Hepatocyte (in vitro differentiated cells): ENCODE measurements at regions not wholly inside any gene's neighbourhood (a gene's known extent, or its start where the extent isn't known, plus 50 kb on each side); places are given as distances from the start of the nearest gene placed in this dataset.
A peak's percentile ranks its signal among the peaks of the same experiment; 100 is the strongest.

ENCODE experiments used
- DNase-seq: peaks from one replicate; pipeline ENCODE4 v3.0.0-alpha.2; 2016; ENCODE audit warnings: low spot score
- H2AFZ ChIP-seq: fragments of 200-600 bp; sonication (generic); 2 replicates; pipeline ENCODE4 v1.6.0; 2016; ENCODE audit warnings: antibody characterized with exemption, mild to moderate bottlenecking
- H3K27ac ChIP-seq: fragments of 200-600 bp; sonication (generic); 2 replicates; pipeline ENCODE4 v1.5.1; 2016; ENCODE audit warnings: mild to moderate bottlenecking
- H3K27me3 ChIP-seq: fragments of 200-600 bp; sonication (generic); 2 replicates; pipeline ENCODE4 v1.6.1; 2016
- H3K36me3 ChIP-seq: fragments of 200-600 bp; sonication (generic); replicated peaks from 2 replicates; pipeline ENCODE4 v1.5.1; 2016; ENCODE audit warnings: low read depth; ENCODE audit not compliant: insufficient read depth
- H3K4me1 ChIP-seq: fragments of 200-600 bp; sonication (generic); 2 replicates; pipeline ENCODE4 v1.5.1; 2016; ENCODE audit warnings: mild to moderate bottlenecking, moderate library complexity; ENCODE audit not compliant: insufficient read depth
- H3K4me2 ChIP-seq: fragments of 200-600 bp; sonication (generic); 2 replicates; pipeline ENCODE4 v1.6.0; 2016
- H3K4me3 ChIP-seq: fragments of 200-600 bp; sonication (generic); 2 replicates; pipeline ENCODE4 v1.5.1; 2016; ENCODE audit warnings: mild to moderate bottlenecking
- H3K79me2 ChIP-seq: fragments of 200-600 bp; sonication (generic); 2 replicates; pipeline ENCODE4 v1.6.0; 2017; ENCODE audit warnings: mild to moderate bottlenecking
- H3K9me2 ChIP-seq: fragments of 200-600 bp; sonication (generic); replicated peaks from 2 replicates; pipeline ENCODE4 v1.6.0; 2017; ENCODE audit warnings: mild to moderate bottlenecking; ENCODE audit not compliant: insufficient read depth
- H3K9me3 ChIP-seq: fragments of 200-600 bp; sonication (generic); 2 replicates; pipeline ENCODE4 v1.5.1; 2016; ENCODE audit warnings: low read depth, mild to moderate bottlenecking
- H4K20me1 ChIP-seq: fragments of 200-600 bp; sonication (generic); 2 replicates; pipeline ENCODE4 v1.6.0; 2016; ENCODE audit warnings: mild to moderate bottlenecking; ENCODE audit not compliant: insufficient read depth, poor library complexity, severe bottlenecking
- CTCF ChIP-seq: fragments of 200-600 bp; sonication (generic); IDR thresholded peaks from 2 replicates; pipeline ENCODE4 v1.5.1; 2016; ENCODE audit warnings: antibody characterized with exemption, mild to moderate bottlenecking; ENCODE audit not compliant: poor library complexity
- EZH2 ChIP-seq: fragments of 200-600 bp; sonication (generic); IDR thresholded peaks from 2 replicates; pipeline ENCODE4 v1.6.1; 2016; ENCODE audit warnings: antibody characterized with exemption, mild to moderate bottlenecking, borderline replicate concordance
- EZH2phosphoT487 ChIP-seq: fragments of 200-600 bp; sonication (generic); IDR thresholded peaks from one replicate; pipeline ENCODE4 v1.6.1; 2018; ENCODE audit warnings: antibody characterized with exemption, mild to moderate bottlenecking, low read depth, moderate library complexity; ENCODE audit not compliant: unreplicated experiment, severe bottlenecking
- WGBS: methylation state at CpG from one replicate; pipeline ENCODE4 v1.1.6; 2016; ENCODE audit warnings: low lambda C conversion rate; ENCODE audit errors: missing lambda C conversion rate; 5-methylcytosine and 5-hydroxymethylcytosine counted together

GRCh38 chr12:63206909-63207308, 55.9 kb upstream of the AVPR1A start:
- no peaks in the 10 kb centered on the region for H3K36me3 ChIP-seq
- H3K9me3 ChIP-seq = no peaks in the 10 kb centered on the region
- no peaks in the 10 kb centered on the region for H3K9me2 ChIP-seq
- peak; percentile 56 for DNase-seq
- TF ChIP-seq EZH2phosphoT487 (no peak), CTCF (no peak), EZH2 (no peak)
- WGBS = 11% methylated on average over 3 of the region's 3 CpGs
- H3K4me3 ChIP-seq = no peak overlapping the region
- H2AFZ ChIP-seq = no peak overlapping the region
- H3K27ac ChIP-seq = peak overlapping the region; percentile 38
- no peaks in the 10 kb centered on the region for H3K27me3 ChIP-seq
- peaks cover 6% of the 10 kb centered on the region for H3K4me1 ChIP-seq
- H3K79me2 ChIP-seq = no peaks in the 10 kb centered on the region
- no peaks in the 10 kb centered on the region for H4K20me1 ChIP-seq
- peak overlapping the region; percentile 10 for H3K4me2 ChIP-seq

- DNase-seq = no peak
- H3K27me3 ChIP-seq = no peaks in the 10 kb centered on the region
These were observed 55.5 kb upstream of the AVPR1A start for GRCh38 chr12:63206494-63206893.

More at GRCh38 chr12:63206494-63206893, 55.5 kb upstream of the AVPR1A start:
- Histone ChIP-seq H3K27ac (peak overlapping the region; percentile 38), H4K20me1 (no peaks in the 10 kb centered on the region), H3K9me3 (no peaks in the 10 kb centered on the region), H3K79me2 (no peaks in the 10 kb centered on the region), H3K4me2 (peak overlapping the region; percentile 10), H3K9me2 (no peaks in the 10 kb centered on the region), H3K4me3 (no peak overlapping the region), H3K4me1 (peaks cover 6% of the 10 kb centered on the region), H2AFZ (no peak overlapping the region), H3K36me3 (no peaks in the 10 kb centered on the region)
- TF ChIP-seq CTCF = no peak
- no peak for TF ChIP-seq EZH2
- TF ChIP-seq EZH2phosphoT487 = no peak
- 38% methylated on average over 1 of the region's 1 CpG for WGBS
